SK-N-SH treated with all-trans-retinoic acid at 6 μM for 48 hours (cell line): ENCODE measurements at regions not wholly inside any gene's neighbourhood (a gene's known extent, or its start where the extent isn't known, plus 50 kb on each side); places are given as distances from the start of the nearest gene placed in this dataset.

Source experiments
- ATAC-seq: fragments of 200-7000 bp; cut with Tn5 transposase; 3 replicates; pipeline ENCODE4 v1.9.1; 2020; ENCODE audit warnings: mild to moderate bottlenecking, moderate library complexity
- ARNTL ChIP-seq: fragments of 450-650 bp; formaldehyde crosslinking; IDR thresholded peaks from 2 replicates; pipeline ENCODE4 v1.5.0; 2020; ENCODE audit warnings: low read depth, mild to moderate bottlenecking, moderate library complexity, borderline replicate concordance
- BACH2 ChIP-seq: fragments of 250-450 bp; sonication (Bioruptor Pico); IDR thresholded peaks from 2 replicates; pipeline ENCODE4 v1.9.0; 2021; ENCODE audit warnings: mild to moderate bottlenecking, borderline replicate concordance
- CSDC2 ChIP-seq: fragments of 250-450 bp; sonication (Bioruptor Pico); IDR thresholded peaks from 2 replicates; pipeline ENCODE4 v1.5.0; 2020; ENCODE audit warnings: mild to moderate bottlenecking, moderate library complexity
- CSRNP3 ChIP-seq: fragments of 250-450 bp; sonication (Bioruptor Pico); IDR thresholded peaks from 2 replicates; pipeline ENCODE4 v1.5.1; 2021; ENCODE audit warnings: mild to moderate bottlenecking, moderate library complexity
- ESRRG ChIP-seq: fragments of 250-450 bp; sonication (Bioruptor Pico); IDR thresholded peaks from 2 replicates; pipeline ENCODE4 v1.6.1; 2021; ENCODE audit warnings: mild to moderate bottlenecking
- GLIS3 ChIP-seq: fragments of 250-450 bp; sonication (Bioruptor Pico); IDR thresholded peaks from 2 replicates; pipeline ENCODE4 v1.5.0; 2020; ENCODE audit warnings: mild to moderate bottlenecking, moderate library complexity
- ISL1 ChIP-seq: fragments of 250-450 bp; sonication (Bioruptor Pico); IDR thresholded peaks from 2 replicates; pipeline ENCODE4 v2.1.2; 2022; ENCODE audit warnings: mild to moderate bottlenecking, moderate library complexity
- OSR1 ChIP-seq: fragments of 250-450 bp; sonication (Bioruptor Pico); IDR thresholded peaks from 2 replicates; pipeline ENCODE4 v1.8.0; 2022; ENCODE audit warnings: moderate library complexity, mild to moderate bottlenecking, inconsistent platforms
- PPARA ChIP-seq: fragments of 250-450 bp; sonication (Bioruptor Pico); IDR thresholded peaks from 2 replicates; pipeline ENCODE4 v1.5.0; 2020; ENCODE audit warnings: mild to moderate bottlenecking, borderline replicate concordance
- RARB ChIP-seq: fragments of 250-450 bp; sonication (Bioruptor Pico); IDR thresholded peaks from 2 replicates; pipeline ENCODE4 v1.8.0; 2021; ENCODE audit warnings: mild to moderate bottlenecking, moderate library complexity
- SNAI2 ChIP-seq: fragments of 250-450 bp; sonication (Bioruptor Pico); IDR thresholded peaks from 2 replicates; pipeline ENCODE4 v1.5.0; 2020; ENCODE audit warnings: mild to moderate bottlenecking, moderate library complexity
- TCF4 ChIP-seq: fragments of 250-450 bp; sonication (Bioruptor Pico); IDR thresholded peaks from 2 replicates; pipeline ENCODE4 v1.8.0; 2021; ENCODE audit warnings: mild to moderate bottlenecking, moderate library complexity, borderline replicate concordance
- TOX ChIP-seq: fragments of 250-450 bp; sonication (Bioruptor Pico); IDR thresholded peaks from 2 replicates; pipeline ENCODE4 v1.8.0; 2021; ENCODE audit warnings: mild to moderate bottlenecking, moderate library complexity, borderline replicate concordance
- ZC3H10 ChIP-seq: fragments of 250-450 bp; sonication (Bioruptor Pico); IDR thresholded peaks from 2 replicates; pipeline ENCODE4 v1.5.1; 2021; ENCODE audit warnings: mild to moderate bottlenecking, moderate library complexity
- ZFP3 ChIP-seq: fragments of 250-450 bp; sonication (Bioruptor Pico); IDR thresholded peaks from 2 replicates; pipeline ENCODE4 v1.5.0; 2020; ENCODE audit warnings: mild to moderate bottlenecking, moderate library complexity
- ZFP30 ChIP-seq: fragments of 450-650 bp; formaldehyde crosslinking; IDR thresholded peaks from 2 replicates; pipeline ENCODE4 v1.5.0; 2022; ENCODE audit warnings: mild to moderate bottlenecking, moderate library complexity
- ZNF565 ChIP-seq: fragments of 450-650 bp; formaldehyde crosslinking; conservative IDR thresholded peaks from 2 replicates; pipeline ENCODE4 v1.5.0; 2020; ENCODE audit warnings: low read depth, mild to moderate bottlenecking, moderate library complexity
- ZNF70 ChIP-seq: fragments of 450-650 bp; formaldehyde crosslinking; IDR thresholded peaks from 2 replicates; pipeline ENCODE4 v1.5.0; 2020; ENCODE audit warnings: mild to moderate bottlenecking, moderate library complexity
- ZNF8 ChIP-seq: fragments of 450-650 bp; formaldehyde crosslinking; IDR thresholded peaks from 2 replicates; pipeline ENCODE4 v1.5.0; 2020; ENCODE audit warnings: mild to moderate bottlenecking, moderate library complexity
- TF ChIP-seq, protein P1 (sequence below): fragments of 250-450 bp; sonication (Bioruptor Pico); IDR thresholded peaks from 2 replicates; pipeline ENCODE4 v1.8.0; 2020; ENCODE audit warnings: mild to moderate bottlenecking, moderate library complexity, borderline replicate concordance
- TF ChIP-seq, protein P2 (sequence below): fragments of 250-450 bp; sonication (Bioruptor Pico); IDR thresholded peaks from 2 replicates; pipeline ENCODE4 v1.8.0; 2021; ENCODE audit warnings: low read depth, mild to moderate bottlenecking, moderate library complexity, borderline replicate concordance
- TF ChIP-seq, protein P3 (sequence below): fragments of 250-450 bp; sonication (Bioruptor Pico); IDR thresholded peaks from 2 replicates; pipeline ENCODE4 v1.5.1; 2020; ENCODE audit warnings: low read depth, mild to moderate bottlenecking, moderate library complexity

GRCh38 chr13:84413016-84413415 lies 530.7 kb upstream of the SLITRK1 start (continued):
- TF ChIP-seq CSRNP3 (no peak), TCF4 (CRISPR knock-in tag) (no peak)

DNA sequence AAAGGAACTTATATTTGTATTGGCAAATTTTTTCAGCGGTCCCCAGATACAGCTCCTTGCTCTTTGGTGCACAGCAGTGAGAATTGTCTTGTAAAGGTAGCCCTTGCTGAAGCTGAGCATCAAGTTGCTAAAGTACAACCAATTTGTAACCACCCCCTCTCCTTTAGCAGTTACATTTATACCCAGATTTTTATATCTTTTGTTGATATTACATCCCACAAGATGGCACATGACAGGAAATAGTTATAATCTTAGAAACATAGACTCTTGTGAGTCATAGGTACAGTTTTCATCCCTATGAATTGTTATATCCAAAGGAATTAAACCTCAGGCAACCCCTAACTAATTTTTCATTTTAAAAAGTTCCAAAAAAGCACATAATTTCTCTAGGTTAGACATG lies 523.0 kb upstream of the SLITRK1 start:
- TF ChIP-seq ZC3H10 = no peak
- no peak for TF ChIP-seq ZNF70 (CRISPR knock-in tag)
- TF ChIP-seq ZFP3 (CRISPR knock-in tag) = no peak
- TF ChIP-seq BACH2 (CRISPR knock-in tag) = no peak
- no peak for TF ChIP-seq ZFP30
- TF ChIP-seq RARB (CRISPR knock-in tag) = no peak
- no peak for TF ChIP-seq CSRNP3
- TF ChIP-seq, protein P1, sequence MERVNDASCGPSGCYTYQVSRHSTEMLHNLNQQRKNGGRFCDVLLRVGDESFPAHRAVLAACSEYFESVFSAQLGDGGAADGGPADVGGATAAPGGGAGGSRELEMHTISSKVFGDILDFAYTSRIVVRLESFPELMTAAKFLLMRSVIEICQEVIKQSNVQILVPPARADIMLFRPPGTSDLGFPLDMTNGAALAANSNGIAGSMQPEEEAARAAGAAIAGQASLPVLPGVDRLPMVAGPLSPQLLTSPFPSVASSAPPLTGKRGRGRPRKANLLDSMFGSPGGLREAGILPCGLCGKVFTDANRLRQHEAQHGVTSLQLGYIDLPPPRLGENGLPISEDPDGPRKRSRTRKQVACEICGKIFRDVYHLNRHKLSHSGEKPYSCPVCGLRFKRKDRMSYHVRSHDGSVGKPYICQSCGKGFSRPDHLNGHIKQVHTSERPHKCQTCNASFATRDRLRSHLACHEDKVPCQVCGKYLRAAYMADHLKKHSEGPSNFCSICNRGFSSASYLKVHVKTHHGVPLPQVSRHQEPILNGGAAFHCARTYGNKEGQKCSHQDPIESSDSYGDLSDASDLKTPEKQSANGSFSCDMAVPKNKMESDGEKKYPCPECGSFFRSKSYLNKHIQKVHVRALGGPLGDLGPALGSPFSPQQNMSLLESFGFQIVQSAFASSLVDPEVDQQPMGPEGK (CRISPR knock-in tag) = no peak
- TF ChIP-seq ZNF8 (CRISPR knock-in tag) = no peak
- no peak for TF ChIP-seq TCF4 (CRISPR knock-in tag)
- TF ChIP-seq ESRRG (CRISPR knock-in tag) = no peak
- no peak for TF ChIP-seq SNAI2 (CRISPR knock-in tag)
- TF ChIP-seq ZNF565 = no peak
- TF ChIP-seq, protein P2, sequence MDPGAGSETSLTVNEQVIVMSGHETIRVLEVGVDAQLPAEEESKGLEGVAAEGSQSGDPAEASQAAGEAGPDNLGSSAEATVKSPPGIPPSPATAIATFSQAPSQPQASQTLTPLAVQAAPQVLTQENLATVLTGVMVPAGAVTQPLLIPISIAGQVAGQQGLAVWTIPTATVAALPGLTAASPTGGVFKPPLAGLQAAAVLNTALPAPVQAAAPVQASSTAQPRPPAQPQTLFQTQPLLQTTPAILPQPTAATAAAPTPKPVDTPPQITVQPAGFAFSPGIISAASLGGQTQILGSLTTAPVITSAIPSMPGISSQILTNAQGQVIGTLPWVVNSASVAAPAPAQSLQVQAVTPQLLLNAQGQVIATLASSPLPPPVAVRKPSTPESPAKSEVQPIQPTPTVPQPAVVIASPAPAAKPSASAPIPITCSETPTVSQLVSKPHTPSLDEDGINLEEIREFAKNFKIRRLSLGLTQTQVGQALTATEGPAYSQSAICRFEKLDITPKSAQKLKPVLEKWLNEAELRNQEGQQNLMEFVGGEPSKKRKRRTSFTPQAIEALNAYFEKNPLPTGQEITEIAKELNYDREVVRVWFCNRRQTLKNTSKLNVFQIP (CRISPR knock-in tag) = no peak
- no peak for TF ChIP-seq GLIS3
- TF ChIP-seq OSR1 (CRISPR knock-in tag) = no peak
- TF ChIP-seq PPARA (CRISPR knock-in tag) = no peak
- TF ChIP-seq, protein P3, sequence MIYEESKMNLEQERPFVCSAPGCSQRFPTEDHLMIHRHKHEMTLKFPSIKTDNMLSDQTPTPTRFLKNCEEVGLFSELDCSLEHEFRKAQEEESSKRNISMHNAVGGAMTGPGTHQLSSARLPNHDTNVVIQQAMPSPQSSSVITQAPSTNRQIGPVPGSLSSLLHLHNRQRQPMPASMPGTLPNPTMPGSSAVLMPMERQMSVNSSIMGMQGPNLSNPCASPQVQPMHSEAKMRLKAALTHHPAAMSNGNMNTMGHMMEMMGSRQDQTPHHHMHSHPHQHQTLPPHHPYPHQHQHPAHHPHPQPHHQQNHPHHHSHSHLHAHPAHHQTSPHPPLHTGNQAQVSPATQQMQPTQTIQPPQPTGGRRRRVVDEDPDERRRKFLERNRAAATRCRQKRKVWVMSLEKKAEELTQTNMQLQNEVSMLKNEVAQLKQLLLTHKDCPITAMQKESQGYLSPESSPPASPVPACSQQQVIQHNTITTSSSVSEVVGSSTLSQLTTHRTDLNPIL (CRISPR knock-in tag) = no peak
- TF ChIP-seq ARNTL (CRISPR knock-in tag) = no peak
- TF ChIP-seq ISL1 = no peak
- ATAC-seq = no peak

- TF ChIP-seq TOX (CRISPR knock-in tag) (peak; percentile 76; the same call in 1 of the 2 replicates), ZC3H10 (peak; percentile 84), ZNF8 (CRISPR knock-in tag) (no peak), ZFP30 (no peak), TCF4 (CRISPR knock-in tag) (no peak), ZNF565 (no peak), ZNF70 (CRISPR knock-in tag) (no peak), ISL1 (no peak), OSR1 (CRISPR knock-in tag) (no peak), BACH2 (CRISPR knock-in tag) (no peak), GLIS3 (no peak), CSDC2 (CRISPR knock-in tag) (no peak), RARB (CRISPR knock-in tag) (peak; percentile 39; the same call in 1 of the 2 replicates), PPARA (CRISPR knock-in tag) (no peak), ARNTL (CRISPR knock-in tag) (no peak), SNAI2 (CRISPR knock-in tag) (no peak)
- TF ChIP-seq, protein P1 (CRISPR knock-in tag) = 0 out of 2 replicates have a peak, but pooled peaks have one; percentile 32
- TF ChIP-seq, protein P2 (CRISPR knock-in tag) = no peak
- TF ChIP-seq, protein P3 (CRISPR knock-in tag) = no peak
- peak; percentile 96 for ATAC-seq
These were observed 518.4 kb upstream of the SLITRK1 start for GRCh38 chr13:84400706-84401105.
